ENCODE measurements at regions not wholly inside any gene's neighbourhood (a gene's known extent, or its start where the extent isn't known, plus 50 kb on each side); places are given as distances from the start of the nearest gene placed in this dataset.

GRCh38 chr5:3987867-3988266 lies 392.2 kb downstream of the IRX1 start:
- TF ChIP-seq CTCF (IDR thresholded peaks at IDR 0.05; ENCODE audit: insufficient read depth, low read depth, low read length) (no peak), EZH2 (IDR thresholded peaks at IDR 0.05; ENCODE audit: insufficient read depth, low read length) (no peak)
